ENCODE measurements at regions not wholly inside any gene's neighbourhood (a gene's known extent, or its start where the extent isn't known, plus 50 kb on each side); places are given as distances from the start of the nearest gene placed in this dataset.
"Not testable (repeated sequence)": the region's sequence is repeated elsewhere in the genome, so short reads cannot be mapped to it uniquely, and the experiment has no call there.

DNA sequence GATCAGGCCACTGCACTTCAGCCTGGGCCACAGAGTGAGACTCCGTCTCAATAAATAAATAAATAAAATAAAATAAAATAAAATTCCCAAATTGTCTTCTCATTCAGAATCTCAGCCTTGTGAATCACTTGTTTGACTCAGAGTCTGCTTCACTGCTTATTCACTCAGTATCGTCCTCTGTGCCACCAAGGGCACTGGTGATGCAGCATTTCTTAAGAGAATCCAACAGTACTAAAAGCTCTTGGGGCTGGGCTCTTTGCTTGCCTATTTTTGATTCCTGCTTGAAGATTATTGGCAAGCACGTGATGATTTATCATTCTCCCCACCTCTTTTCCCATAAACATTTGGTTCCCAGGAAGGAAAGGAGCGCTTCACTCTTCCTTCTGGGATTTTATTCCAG is 54.8 kb upstream of the HMGB1 start:
- DNase-seq, result no peak

DNA sequence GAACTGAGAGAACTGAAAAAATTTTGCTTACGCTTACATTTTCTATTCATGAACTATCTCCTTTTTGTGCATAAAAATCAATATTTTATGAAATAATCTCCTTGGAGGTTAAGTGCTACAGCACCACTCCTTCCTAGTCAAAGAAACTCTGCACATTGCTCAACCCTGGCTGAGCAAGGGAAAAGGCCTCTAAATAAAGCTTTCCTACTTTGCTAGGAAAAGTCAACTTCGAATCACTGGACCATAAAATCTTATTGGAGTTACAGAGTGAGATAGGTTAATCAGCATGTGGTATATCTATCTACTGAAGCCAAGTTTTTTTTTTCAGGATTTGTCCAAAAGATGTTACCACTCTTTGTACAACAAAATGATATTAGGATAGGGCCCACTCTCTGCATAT is 57.5 kb upstream of the HMGB1 start:
- DNase-seq, result no peak

DNA sequence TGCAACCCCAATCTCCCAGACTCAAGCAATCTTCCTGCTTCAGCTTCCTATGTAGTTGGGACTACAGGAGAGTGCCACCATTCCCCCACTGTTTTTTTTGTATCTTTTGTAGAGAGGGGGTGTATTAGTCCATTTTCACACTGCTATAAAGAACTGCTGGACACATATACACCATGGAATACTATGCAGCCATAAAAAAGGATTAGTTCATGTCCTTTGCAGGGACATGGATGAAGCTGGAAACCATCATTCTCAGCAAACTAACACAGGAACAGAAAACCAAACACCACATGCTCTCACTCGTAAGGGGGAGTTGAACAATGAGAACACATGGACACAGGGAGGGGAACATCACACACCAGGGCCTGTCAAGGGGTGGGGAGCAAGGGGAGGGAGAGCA is 58.1 kb upstream of the HMGB1 start:
- DNase-seq, result not testable (repeated sequence)

DNA sequence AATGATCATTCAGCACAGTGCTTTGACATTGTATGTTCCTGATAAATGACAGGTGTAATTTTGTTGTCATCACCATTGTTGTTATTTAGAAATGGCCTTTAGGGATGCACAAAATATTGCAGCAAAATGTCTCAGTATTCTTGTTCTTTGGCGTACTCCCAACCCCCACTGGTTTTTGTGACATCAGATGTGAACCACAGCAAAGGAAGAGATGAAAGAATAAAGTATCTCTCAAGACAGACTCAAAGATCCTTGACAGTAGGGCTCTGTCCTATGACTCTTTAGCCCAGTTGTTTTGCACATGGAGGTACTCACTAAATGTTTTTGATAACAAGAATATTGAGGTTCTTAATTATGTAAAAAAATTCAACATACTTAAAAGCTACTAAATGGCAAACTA is 59.5 kb upstream of the HMGB1 start:
- not testable (repeated sequence) for DNase-seq

DNA sequence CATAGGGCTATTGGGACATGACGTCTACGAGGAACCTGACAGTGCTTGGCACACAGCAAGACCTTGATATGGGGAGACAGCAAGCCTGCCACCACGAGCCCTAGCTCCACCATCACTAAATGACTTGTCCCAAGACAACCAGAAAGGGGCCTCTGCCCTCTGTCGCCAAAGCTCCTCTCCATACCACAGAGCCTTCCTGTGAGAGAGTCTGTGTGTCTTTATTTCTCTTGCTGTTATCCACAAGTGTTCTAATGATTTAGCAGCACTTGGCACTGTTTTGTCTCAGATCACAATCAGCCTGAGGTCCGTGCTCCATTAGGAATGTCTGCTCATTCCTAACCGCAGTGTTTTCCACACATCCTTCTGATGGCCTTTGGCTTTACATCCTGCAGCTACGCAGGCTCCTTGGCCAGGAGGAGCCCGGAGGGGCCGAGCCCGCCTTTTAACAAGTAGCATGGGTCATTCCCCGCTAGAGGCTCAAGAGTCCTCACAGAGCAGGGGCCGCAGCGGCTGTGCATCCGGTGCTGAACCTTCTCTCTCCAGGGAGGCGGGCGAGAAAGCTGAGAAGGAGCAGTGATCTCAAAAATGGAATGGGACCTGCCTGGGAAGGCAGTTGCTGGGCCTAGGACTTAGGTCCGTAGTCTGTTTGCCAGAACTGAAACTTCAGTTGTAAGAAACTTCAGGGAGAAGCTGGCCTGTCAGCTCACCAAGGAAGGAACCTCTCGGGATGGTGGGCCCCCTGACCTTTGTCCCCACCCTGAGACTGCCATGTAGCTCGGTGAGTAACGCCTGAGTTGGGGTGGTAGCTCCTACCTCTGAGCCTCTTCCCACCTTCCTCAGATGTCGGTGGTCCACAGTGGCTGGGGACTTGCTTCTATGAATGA is 61.1 kb upstream of the HMGB1 start:
- DNase-seq, result peak; percentile 90

DNA sequence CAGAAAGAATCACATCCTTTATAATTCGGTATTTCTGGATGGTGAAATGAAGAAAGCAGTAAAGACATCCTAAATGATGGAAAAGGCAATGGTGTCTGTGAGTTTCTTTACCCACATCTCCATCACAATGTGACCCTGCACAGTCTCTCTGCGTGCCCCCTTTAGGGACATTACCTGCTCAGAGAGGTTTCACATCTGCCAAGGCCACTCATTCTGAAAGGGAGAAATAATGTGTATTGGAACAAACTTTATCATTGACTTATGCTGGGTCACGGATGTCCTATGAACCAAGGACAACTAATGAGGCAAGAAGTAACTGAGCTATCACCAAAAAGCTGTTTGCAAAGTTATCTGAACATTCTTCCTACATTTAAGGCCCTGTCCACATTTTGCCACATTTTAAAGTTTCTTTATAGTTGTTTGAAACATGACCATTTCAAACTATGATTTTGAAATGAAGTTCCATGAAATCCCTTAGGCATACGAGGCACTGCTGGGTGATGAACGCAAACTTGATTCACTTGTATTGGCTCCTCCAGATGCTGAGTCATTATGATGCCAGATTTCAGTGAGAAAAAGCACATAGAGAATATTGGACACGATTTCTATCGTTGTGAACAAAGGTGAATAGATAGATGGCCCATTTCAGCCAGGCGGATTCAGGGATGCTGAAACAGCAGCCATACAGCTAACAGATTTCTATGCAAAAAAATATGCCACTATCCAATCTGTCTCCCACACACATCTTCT is 63.5 kb upstream of the HMGB1 start:
- DNase-seq, result no peak

DNA sequence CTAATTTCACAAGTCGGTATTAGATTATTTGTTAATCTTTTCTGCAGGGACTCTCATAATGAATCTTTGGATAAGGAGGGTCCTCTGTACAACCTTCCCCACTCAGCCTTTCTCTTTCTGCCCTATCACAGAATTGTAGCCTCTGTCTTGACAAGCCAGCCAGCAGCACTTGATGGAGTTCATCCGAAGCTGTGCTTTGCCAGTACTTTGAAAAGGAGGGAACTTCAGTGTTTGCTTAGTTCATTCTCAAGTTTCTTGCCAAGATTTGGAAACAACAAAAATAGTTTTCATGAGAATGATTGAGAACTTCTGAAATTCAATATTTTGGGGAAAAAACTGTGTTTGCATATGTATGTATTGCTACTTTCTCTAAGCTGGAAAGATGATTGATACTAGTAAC is 69.3 kb upstream of the HMGB1 start:
- no peak for DNase-seq

DNA sequence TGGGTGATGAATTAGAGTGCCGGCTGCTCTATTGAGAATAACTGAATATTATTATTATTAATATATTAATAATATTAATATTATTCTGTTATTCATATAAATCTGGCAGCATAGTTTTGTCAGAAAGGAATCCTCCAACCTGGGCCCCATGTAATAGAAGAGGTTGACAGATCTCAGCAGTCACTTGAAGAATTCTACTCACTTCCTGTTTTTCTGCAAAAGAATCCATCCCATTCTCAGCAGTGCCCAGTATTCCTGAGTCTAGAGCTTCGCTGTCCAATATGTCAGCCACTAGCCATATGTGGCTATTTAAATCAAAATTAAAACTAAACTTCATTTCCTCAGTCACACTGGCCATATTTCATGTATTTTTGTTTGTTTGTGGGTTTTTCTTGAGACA is 72.4 kb upstream of the USPL1 start:
- DNase-seq, result no peak

DNA sequence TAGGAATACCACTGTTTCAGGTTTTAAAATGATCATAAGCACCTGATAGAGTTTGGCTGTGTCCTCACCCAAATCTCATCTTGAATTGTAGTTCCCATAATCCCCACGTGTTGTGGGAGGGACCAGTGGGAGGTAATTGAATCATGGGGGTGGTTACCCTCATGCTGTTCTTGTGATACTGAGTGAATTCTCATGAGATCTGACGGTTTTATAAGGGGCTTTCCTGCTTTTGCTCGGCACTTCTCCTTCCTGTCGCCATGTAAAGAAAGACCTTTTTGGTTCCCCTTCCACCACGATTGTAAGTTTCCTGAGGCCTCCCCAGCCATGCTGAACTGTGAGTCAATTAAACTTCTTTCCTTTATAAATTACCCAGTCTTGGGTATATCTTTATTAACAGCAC is 69.7 kb upstream of the USPL1 start:
- not testable (repeated sequence) for DNase-seq

DNA sequence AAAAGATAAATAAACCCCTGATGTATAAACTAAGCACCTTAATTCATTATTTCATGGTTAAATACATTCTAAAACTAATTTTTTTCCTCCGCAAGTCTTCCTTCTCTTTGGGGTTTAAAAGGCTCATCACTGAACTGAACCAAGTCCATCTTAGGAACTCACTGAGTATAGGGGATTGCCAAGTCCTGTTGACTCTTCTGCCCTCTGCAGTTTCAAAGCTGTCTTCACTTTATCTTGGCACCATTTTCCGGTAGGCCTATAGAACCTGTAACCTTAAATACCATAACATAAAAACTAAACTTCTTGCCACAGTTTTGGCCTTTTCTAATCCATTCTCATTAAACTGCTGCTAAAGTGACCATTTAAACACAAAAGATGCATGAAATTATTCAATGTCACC is 66.5 kb upstream of the USPL1 start:
- DNase-seq, result no peak

DNA sequence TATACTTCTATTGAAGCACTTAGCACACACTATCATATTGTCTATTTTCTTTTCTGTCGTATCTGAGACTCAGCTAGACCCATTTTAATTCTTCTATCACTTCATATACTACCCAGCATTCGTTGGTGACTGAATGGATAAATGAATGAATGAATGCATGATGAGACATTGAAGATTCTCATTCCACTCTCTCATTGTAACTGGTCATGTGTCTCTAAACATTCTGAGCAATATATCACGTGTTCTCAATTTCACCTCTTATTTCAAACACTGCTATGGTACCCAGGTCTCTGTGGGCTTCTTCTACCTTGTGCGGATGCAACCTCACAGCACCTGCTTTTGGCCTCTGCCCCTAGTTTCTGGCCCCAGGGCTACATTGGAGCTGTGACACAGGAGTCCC is 65.2 kb upstream of the USPL1 start:
- no peak for DNase-seq

DNA sequence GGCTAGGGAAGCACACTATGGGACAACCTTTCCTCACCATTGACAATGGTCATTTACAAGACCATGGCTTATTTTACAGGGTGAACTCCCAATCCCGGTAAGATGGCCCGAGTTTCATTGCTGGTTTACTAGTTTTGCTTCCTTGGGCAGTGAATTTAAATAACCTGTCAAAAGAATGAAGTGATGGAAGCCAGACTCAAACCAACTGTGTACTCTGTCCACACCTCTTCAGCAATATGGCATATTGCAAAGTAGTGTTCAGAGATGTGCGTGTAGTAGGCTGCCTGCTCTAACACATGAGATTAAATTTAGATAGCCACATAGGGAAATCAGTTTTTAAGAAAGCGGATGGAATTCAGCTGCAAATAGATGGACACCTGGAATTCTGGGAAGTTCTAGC is 58.4 kb upstream of the USPL1 start:
- DNase-seq, result no peak

DNA sequence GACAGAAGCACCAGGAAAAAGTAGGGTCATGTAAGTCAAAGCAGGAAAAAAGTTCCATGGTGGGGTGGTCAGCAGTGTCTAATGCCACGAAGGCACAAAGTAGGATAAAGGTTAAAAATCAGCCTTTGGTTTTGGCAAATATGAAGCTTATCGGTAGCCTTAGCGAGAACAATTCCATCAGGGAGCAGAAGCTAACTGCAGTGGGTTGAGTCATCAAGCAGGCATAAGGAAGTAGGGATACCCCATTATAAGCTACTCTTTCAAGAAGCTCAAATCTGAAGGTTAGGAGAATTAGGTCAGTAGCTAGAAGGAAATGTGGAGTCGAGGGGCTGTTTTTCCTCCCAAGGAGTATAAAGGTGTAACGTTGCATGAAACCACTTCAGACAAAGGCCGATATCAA is 57.5 kb upstream of the USPL1 start:
- DNase-seq, result no peak

DNA sequence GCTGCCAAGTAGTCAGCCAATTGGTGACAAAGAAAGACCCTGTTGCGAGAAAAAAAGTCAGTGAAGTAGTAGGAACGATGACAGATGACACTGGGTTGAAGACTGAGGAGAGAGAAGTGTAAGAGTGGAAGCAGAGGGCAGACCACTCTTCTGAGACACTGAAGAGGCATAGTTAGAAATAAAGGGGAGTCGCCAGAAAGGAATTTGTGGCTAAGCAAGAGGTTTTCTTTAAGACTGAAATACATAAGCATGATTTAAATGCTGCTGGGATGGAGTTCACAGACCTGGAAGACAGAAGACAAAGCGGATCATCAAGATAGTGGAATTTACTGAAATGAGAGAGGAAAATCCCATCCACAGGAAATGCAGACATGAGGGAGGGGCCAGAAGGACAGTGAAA is 56.2 kb upstream of the USPL1 start:
- peak; percentile 41 for DNase-seq

DNA sequence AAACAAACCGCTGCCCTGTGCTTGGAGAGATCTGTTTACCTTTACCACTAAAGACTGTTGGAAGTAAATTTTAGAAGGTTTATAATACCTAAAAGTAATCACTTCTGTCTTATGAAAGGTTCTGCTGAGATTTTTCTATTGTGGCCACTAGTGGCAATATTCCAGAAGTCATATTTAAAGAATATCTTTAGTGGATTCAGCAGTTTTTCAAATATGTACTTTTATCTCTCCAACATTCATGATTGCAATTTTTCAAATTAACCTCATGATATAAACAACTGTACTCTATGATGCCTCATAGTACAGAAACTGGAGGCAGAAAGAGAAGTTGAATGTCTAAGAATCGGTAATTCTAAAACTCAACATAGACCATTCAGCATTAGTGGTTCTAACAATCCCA is 53.2 kb upstream of the USPL1 start:
- DNase-seq, result no peak

DNA sequence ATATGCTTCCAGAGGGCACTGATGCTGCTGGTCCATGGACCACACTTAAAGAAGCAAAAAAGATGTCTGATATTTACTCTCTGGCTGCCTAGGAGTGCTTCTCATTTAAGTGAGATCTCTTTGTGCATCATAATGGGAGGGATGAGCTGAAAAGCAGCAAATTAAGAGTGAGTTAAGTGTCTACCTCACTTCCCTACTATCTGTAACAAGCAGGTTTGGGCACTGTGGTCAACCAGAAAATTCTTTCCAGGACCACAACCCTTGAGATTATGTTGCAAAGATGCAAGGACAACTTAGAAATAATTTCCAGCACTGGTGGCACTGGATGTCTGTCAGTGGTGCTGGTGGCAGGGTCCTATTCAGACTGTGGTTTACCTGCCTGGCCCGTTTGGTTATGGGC is 52.1 kb upstream of the USPL1 start:
- peak; percentile 50 for DNase-seq

DNA sequence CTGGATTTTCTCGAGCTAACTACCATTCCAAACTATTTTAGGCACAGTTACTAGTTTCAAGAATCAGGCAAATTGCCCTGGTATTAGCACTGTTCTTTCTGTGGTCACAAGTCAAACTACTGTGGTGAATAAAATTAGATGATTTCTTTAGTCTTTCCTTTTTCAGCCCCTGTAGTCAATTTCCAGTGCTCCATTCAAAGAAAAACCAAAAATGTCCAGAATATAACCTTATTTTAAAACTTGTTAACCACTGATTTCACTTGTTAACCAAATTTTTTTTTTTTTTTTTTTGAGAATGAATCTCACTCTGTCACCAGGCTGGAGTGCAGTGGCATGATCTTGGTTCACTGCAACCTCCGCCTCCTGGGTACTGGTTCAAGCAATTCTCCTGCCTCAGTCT is 50.6 kb upstream of the USPL1 start:
- no peak for DNase-seq

Measured in islet precursor cell (in vitro differentiated cells).